Astrocyte of the spinal cord (primary cell): ENCODE measurements at regions not wholly inside any gene's neighbourhood (a gene's known extent, or its start where the extent isn't known, plus 50 kb on each side); places are given as distances from the start of the nearest gene placed in this dataset.

ENCODE experiments used
- DNase-seq: peaks from one replicate; pipeline ENCODE4 v3.0.0; 2011; ENCODE audit warnings: low read depth, low spot score
- H3K4me3 ChIP-seq: 2 replicates; pipeline ENCODE4 v1.5.1; 2011; ENCODE audit warnings: low read depth, mild to moderate bottlenecking, low read length, moderate library complexity
- CTCF ChIP-seq: IDR thresholded peaks from 2 replicates; pipeline ENCODE4 v1.5.1; 2012; ENCODE audit warnings: low read depth, mild to moderate bottlenecking, low read length, inconsistent platforms
- in situ Hi-C: cut with HindIII; loops from 2 replicates; pipeline ENCODE4 v1.10.0; 2017; ENCODE audit warnings: low sequenced_read_pairs

DNA sequence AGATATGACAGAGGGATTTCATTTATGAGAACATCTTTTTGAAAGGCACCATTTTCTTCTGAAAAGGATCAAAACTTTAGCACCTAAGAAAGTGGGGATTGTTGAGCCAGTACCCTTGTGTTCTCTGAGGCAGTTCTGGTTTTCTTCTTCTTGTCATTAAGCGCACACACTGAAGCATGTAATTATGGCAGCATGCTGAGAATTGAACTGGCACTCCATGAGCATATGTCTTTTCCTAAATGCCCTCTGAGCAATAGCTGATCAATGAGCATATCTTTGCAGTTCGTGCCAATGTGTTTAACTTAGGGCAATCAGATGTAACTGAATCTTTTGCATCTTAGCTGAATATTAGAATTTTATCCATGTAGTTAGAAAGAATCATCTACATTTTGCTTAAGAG lies 53.9 kb upstream of the VGLL3 start:
- TF ChIP-seq CTCF = no peak
- DNase-seq = no peak
- H3K4me3 ChIP-seq = no peak overlapping the region
- in situ Hi-C loops = no loop called here

- in situ Hi-C loops = no loop called here
- H3K4me3 ChIP-seq = no peak overlapping the region
- no peak for TF ChIP-seq CTCF
- no peak for DNase-seq
These were observed 53.5 kb upstream of the VGLL3 start for GRCh38 chr3:87044409-87044808.

DNA sequence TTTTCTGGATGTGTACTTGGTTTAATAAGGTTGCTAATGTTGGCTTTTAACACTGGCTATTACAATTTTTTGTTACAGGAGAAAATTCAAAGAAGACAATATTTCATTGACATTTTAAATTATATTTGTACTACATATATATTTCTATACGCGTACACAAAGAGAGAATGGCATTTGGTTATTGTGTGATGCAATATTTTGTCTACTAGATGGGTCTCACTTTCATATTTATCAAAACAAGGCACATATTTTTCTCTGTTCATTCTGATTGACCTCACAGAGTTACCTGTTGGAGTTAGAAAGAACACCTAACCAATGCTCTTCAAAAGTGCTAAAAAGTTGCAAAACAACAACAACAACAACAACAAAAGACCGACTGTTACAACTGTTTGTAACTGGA lies 50.2 kb upstream of the VGLL3 start:
- TF ChIP-seq CTCF = no peak
- in situ Hi-C loops = no loop called here
- H3K4me3 ChIP-seq = no peak overlapping the region
- no peak for DNase-seq
